GM23338 (cell line): ENCODE measurements at regions not wholly inside any gene's neighbourhood (a gene's known extent, or its start where the extent isn't known, plus 50 kb on each side); places are given as distances from the start of the nearest gene placed in this dataset.
A peak's percentile ranks its signal among the peaks of the same experiment; 100 is the strongest.

Experiments used
- ATAC-seq: fragments of 200-7000 bp; cut with Tn5 transposase; 3 replicates; pipeline ENCODE4 v1.9.1; 2020
- DNase-seq: peaks from one replicate; pipeline ENCODE4 v3.0.0-alpha.2; 2015; ENCODE audit warnings: low spot score
- H2AFZ ChIP-seq: fragments of 200-600 bp; sonication (generic); 2 replicates; pipeline ENCODE4 v1.8.0; 2016; ENCODE audit warnings: antibody characterized with exemption, mild to moderate bottlenecking, moderate library complexity
- H3F3A ChIP-seq: fragments of 200-600 bp; sonication (generic); replicated peaks from 2 replicates; pipeline ENCODE4 v1.8.0; 2017; ENCODE audit warnings: antibody characterized with exemption, mixed run types, low read depth
- H3K27ac ChIP-seq: fragments of 200-600 bp; sonication (generic); 2 replicates; pipeline ENCODE4 v1.6.1; 2016; ENCODE audit warnings: low read depth
- H3K27me3 ChIP-seq: fragments of 200-600 bp; sonication (generic); 2 replicates; pipeline ENCODE4 v1.8.0; 2016; ENCODE audit warnings: mild to moderate bottlenecking, mixed run types, moderate library complexity; ENCODE audit not compliant: insufficient read depth
- H3K36me3 ChIP-seq: fragments of 200-600 bp; sonication (generic); 2 replicates; pipeline ENCODE4 v1.8.0; 2016; ENCODE audit warnings: mild to moderate bottlenecking; ENCODE audit not compliant: insufficient read depth
- H3K4me1 ChIP-seq: fragments of 200-600 bp; sonication (generic); 2 replicates; pipeline ENCODE4 v1.8.0; 2016; ENCODE audit warnings: mild to moderate bottlenecking, moderate library complexity; ENCODE audit not compliant: insufficient read depth
- H3K4me2 ChIP-seq: fragments of 200-600 bp; sonication (generic); 2 replicates; pipeline ENCODE4 v1.7.1; 2017; ENCODE audit warnings: mixed run types
- H3K4me3 ChIP-seq: fragments of 200-600 bp; sonication (generic); 2 replicates; pipeline ENCODE4 v1.6.1; 2016; ENCODE audit warnings: mixed run types
- H3K79me2 ChIP-seq: fragments of 200-600 bp; sonication (generic); replicated peaks from 2 replicates; pipeline ENCODE4 v1.8.0; 2017; ENCODE audit warnings: mild to moderate bottlenecking; ENCODE audit not compliant: insufficient read depth
- H3K9me2 ChIP-seq: fragments of 200-600 bp; sonication (generic); 2 replicates; pipeline ENCODE4 v1.8.0; 2017; ENCODE audit not compliant: insufficient read depth
- H4K20me1 ChIP-seq: fragments of 200-600 bp; sonication (generic); replicated peaks from 2 replicates; pipeline ENCODE4 v1.8.0; 2017; ENCODE audit warnings: mild to moderate bottlenecking; ENCODE audit not compliant: insufficient read depth
- H3K27ac Mint-ChIP-seq: 2 replicates; pipeline ENCODE4 v1.8.0; 2020; ENCODE audit warnings: inconsistent platforms, mild to moderate bottlenecking, moderate library complexity, mixed read lengths
- H3K27me3 Mint-ChIP-seq: 3 replicates; pipeline ENCODE4 v1.8.0; 2022; ENCODE audit warnings: low read depth, mild to moderate bottlenecking, moderate library complexity, mixed read lengths, inconsistent platforms; ENCODE audit not compliant: insufficient read depth, poor library complexity
- H3K36me3 Mint-ChIP-seq: 3 replicates; pipeline ENCODE4 v1.8.0; 2021; ENCODE audit warnings: low read depth, mild to moderate bottlenecking, inconsistent platforms, moderate library complexity, mixed read lengths
- H3K4me1 Mint-ChIP-seq: 3 replicates; pipeline ENCODE4 v1.8.0; 2020; ENCODE audit warnings: mild to moderate bottlenecking, inconsistent platforms, mixed read lengths
- H3K4me3 Mint-ChIP-seq: 3 replicates; pipeline ENCODE4 v1.8.0; 2021; ENCODE audit warnings: moderate library complexity, mild to moderate bottlenecking, inconsistent platforms, mixed read lengths
- H3K9me3 Mint-ChIP-seq: 3 replicates; pipeline ENCODE4 v1.8.0; 2020; ENCODE audit warnings: moderate library complexity, mild to moderate bottlenecking, inconsistent platforms, mixed read lengths
- CREB1 ChIP-seq: fragments of 250-450 bp; sonication (Bioruptor Pico); IDR thresholded peaks from 2 replicates; pipeline ENCODE4 v1.5.0; 2020; ENCODE audit warnings: low read depth, mild to moderate bottlenecking, moderate library complexity
- EZH2phosphoT487 ChIP-seq: fragments of 200-600 bp; sonication (generic); IDR thresholded peaks from one replicate; pipeline ENCODE4 v1.8.1; 2018; ENCODE audit warnings: antibody characterized with exemption; ENCODE audit not compliant: unreplicated experiment
- JUNB ChIP-seq: IDR thresholded peaks from one replicate; pipeline ENCODE4 v1.6.1; 2016; ENCODE audit warnings: antibody characterized with exemption; ENCODE audit not compliant: unreplicated experiment
- NANOG ChIP-seq: IDR thresholded peaks from 2 replicates; pipeline ENCODE4 v1.6.1; 2016; ENCODE audit warnings: antibody characterized with exemption, borderline replicate concordance
- POLR2AphosphoS5 ChIP-seq: IDR thresholded peaks from 2 replicates; pipeline ENCODE4 v1.6.1; 2016; ENCODE audit warnings: antibody characterized with exemption, low read depth
- STAT1 ChIP-seq: IDR thresholded peaks from one replicate; pipeline ENCODE4 v1.6.1; 2016; ENCODE audit warnings: antibody characterized with exemption; ENCODE audit not compliant: unreplicated experiment
- ZNF331 ChIP-seq: fragments of 250-450 bp; sonication (Bioruptor Pico); IDR thresholded peaks from 2 replicates; pipeline ENCODE4 v1.5.0; 2020; ENCODE audit warnings: low read depth, mild to moderate bottlenecking, moderate library complexity
- TF ChIP-seq, protein P1 (sequence below): IDR thresholded peaks from 2 replicates; pipeline ENCODE4 v1.6.1; 2016; ENCODE audit warnings: antibody characterized with exemption
- TF ChIP-seq, protein P2 (sequence below), 2 experiments: fragments of 200-600 bp in 1 of 2; sonication (generic) in 1 of 2; conservative IDR thresholded peaks; 2 replicates each; pipeline versions ENCODE4 v1.5.1 to v1.6.1; 2016 to 2017; ENCODE audit warnings: antibody characterized with exemption in 2 of 2, low read depth in 2 of 2, mild to moderate bottlenecking in 2 of 2, moderate library complexity in 1 of 2
- TF ChIP-seq, protein P3 (sequence below): IDR thresholded peaks from one replicate; pipeline ENCODE4 v1.6.1; 2018; ENCODE audit warnings: antibody characterized with exemption; ENCODE audit not compliant: unreplicated experiment

DNA sequence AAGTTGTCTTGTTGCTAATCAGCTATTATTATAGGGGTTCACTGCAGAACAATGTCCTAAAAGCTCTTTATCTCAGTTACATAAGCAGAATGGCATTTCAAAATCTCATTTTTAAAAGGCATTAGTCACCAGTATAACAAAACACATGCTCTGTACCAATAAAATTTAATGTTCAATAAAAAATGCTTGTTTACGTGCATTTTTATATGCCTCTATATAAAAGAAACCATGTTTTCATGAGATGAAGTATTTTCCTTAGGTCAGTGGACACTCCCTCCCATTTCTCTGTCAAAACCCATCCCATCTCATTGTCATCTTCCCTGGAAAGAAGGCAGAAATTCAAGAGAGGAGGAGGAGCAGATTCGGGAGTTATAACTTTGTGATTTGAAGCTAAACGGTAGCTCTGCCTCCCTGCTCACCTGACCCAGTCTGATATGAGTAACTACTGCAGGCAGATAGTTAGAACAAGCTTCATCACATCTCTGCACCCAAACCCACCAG lies 231.9 kb upstream of the SIX2 start:
- no peaks in the 10 kb centered on the region for H4K20me1 ChIP-seq
- DNase-seq (no peak), ATAC-seq (no peak)
- H3K4me3 ChIP-seq = no peak overlapping the region
- no peak overlapping the region for H3K4me2 ChIP-seq
- no peaks in the 10 kb centered on the region for H3K79me2 ChIP-seq
- TF ChIP-seq STAT1 (no peak), NANOG (no peak), POLR2AphosphoS5 (no peak), CREB1 (CRISPR knock-in tag) (no peak), EZH2phosphoT487 (no peak), ZNF331 (no peak)
- H3F3A ChIP-seq = no peaks in the 10 kb centered on the region
- H2AFZ ChIP-seq = peak overlapping the region; percentile 73; the same call in 1 of the 2 replicates
- peaks cover 1% of the 10 kb centered on the region for H3K27me3 Mint-ChIP-seq
- H3K4me1 Mint-ChIP-seq = peaks cover 14% of the 10 kb centered on the region
- H3K36me3 Mint-ChIP-seq = no peaks in the 10 kb centered on the region
- no peak overlapping the region for H3K4me3 Mint-ChIP-seq
- 0 out of 2 replicates have a peak, but pooled peaks cover 2% of the 10 kb centered on the region for H3K4me1 ChIP-seq
- no peak overlapping the region for H3K27ac ChIP-seq
- no peaks in the 10 kb centered on the region for H3K9me3 Mint-ChIP-seq
- H3K27me3 ChIP-seq = no peaks in the 10 kb centered on the region
- H3K27ac Mint-ChIP-seq = no peak overlapping the region
- H3K36me3 ChIP-seq = no peaks in the 10 kb centered on the region
- H3K9me2 ChIP-seq = 0 out of 2 replicates have a peak, but pooled peaks cover 7% of the 10 kb centered on the region

DNA sequence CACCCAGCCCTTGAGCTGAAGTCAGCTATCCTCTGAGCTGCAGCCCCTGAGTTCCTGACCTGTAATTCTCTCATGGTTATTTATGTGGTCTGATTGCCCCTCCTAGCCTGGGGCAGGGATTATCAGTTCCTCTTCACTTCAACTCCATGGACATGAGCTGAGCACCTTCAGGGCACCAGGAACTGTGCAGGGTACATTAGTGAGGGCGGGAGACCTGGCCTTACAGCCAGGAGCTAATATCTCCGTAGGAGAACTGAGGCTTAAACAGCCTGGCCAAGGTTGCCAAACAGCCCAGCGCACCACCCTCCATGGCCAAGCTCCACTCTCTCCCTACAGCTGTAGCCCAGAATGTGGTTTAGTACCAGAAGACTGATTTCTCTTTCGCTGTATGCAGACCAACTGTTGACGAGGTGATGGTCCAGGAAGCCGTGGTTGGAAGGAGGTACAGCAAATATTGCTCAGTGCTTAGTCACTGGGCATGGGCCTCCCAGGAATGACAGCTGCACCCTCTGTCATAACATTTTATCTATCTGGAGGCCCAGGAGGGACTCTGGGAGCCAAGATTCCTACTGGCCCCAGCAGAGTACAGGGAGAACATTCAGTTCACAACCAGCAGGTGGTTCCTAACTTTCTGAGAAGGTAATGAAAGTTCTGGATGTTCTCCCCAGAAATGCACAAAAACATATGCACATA lies 228.7 kb upstream of the SIX2 start:
- no peak overlapping the region for H3K4me3 Mint-ChIP-seq
- no peaks in the 10 kb centered on the region for H3K9me3 Mint-ChIP-seq
- Histone ChIP-seq H3K79me2 (no peaks in the 10 kb centered on the region), H4K20me1 (no peaks in the 10 kb centered on the region), H3K27me3 (no peaks in the 10 kb centered on the region), H3K4me2 (no peak overlapping the region), H3K4me3 (no peak overlapping the region), H3K36me3 (no peaks in the 10 kb centered on the region), H3K27ac (no peak overlapping the region), H3K9me2 (peaks cover 7% of the 10 kb centered on the region; the same call in 1 of the 2 replicates), H3K4me1 (0 out of 2 replicates have a peak, but pooled peaks cover 2% of the 10 kb centered on the region), H2AFZ (no peak overlapping the region), H3F3A (no peaks in the 10 kb centered on the region)
- peaks cover 13% of the 10 kb centered on the region for H3K4me1 Mint-ChIP-seq
- no peak for ATAC-seq
- no peaks in the 10 kb centered on the region for H3K36me3 Mint-ChIP-seq
- DNase-seq = no peak
- no peak overlapping the region for H3K27ac Mint-ChIP-seq
- peaks cover 1% of the 10 kb centered on the region for H3K27me3 Mint-ChIP-seq
- TF ChIP-seq, protein P1, sequence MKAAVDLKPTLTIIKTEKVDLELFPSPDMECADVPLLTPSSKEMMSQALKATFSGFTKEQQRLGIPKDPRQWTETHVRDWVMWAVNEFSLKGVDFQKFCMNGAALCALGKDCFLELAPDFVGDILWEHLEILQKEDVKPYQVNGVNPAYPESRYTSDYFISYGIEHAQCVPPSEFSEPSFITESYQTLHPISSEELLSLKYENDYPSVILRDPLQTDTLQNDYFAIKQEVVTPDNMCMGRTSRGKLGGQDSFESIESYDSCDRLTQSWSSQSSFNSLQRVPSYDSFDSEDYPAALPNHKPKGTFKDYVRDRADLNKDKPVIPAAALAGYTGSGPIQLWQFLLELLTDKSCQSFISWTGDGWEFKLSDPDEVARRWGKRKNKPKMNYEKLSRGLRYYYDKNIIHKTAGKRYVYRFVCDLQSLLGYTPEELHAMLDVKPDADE = no peak
- no peak for TF ChIP-seq NANOG
- TF ChIP-seq EZH2phosphoT487 = no peak
- no peak for TF ChIP-seq ZNF331
- no peak for TF ChIP-seq STAT1
- TF ChIP-seq, protein P2, sequence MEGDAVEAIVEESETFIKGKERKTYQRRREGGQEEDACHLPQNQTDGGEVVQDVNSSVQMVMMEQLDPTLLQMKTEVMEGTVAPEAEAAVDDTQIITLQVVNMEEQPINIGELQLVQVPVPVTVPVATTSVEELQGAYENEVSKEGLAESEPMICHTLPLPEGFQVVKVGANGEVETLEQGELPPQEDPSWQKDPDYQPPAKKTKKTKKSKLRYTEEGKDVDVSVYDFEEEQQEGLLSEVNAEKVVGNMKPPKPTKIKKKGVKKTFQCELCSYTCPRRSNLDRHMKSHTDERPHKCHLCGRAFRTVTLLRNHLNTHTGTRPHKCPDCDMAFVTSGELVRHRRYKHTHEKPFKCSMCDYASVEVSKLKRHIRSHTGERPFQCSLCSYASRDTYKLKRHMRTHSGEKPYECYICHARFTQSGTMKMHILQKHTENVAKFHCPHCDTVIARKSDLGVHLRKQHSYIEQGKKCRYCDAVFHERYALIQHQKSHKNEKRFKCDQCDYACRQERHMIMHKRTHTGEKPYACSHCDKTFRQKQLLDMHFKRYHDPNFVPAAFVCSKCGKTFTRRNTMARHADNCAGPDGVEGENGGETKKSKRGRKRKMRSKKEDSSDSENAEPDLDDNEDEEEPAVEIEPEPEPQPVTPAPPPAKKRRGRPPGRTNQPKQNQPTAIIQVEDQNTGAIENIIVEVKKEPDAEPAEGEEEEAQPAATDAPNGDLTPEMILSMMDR (conservative IDR thresholded peaks at IDR 0.05; ENCODE audit: low read depth in 2 of 2) = no peak
- TF ChIP-seq, protein P3, sequence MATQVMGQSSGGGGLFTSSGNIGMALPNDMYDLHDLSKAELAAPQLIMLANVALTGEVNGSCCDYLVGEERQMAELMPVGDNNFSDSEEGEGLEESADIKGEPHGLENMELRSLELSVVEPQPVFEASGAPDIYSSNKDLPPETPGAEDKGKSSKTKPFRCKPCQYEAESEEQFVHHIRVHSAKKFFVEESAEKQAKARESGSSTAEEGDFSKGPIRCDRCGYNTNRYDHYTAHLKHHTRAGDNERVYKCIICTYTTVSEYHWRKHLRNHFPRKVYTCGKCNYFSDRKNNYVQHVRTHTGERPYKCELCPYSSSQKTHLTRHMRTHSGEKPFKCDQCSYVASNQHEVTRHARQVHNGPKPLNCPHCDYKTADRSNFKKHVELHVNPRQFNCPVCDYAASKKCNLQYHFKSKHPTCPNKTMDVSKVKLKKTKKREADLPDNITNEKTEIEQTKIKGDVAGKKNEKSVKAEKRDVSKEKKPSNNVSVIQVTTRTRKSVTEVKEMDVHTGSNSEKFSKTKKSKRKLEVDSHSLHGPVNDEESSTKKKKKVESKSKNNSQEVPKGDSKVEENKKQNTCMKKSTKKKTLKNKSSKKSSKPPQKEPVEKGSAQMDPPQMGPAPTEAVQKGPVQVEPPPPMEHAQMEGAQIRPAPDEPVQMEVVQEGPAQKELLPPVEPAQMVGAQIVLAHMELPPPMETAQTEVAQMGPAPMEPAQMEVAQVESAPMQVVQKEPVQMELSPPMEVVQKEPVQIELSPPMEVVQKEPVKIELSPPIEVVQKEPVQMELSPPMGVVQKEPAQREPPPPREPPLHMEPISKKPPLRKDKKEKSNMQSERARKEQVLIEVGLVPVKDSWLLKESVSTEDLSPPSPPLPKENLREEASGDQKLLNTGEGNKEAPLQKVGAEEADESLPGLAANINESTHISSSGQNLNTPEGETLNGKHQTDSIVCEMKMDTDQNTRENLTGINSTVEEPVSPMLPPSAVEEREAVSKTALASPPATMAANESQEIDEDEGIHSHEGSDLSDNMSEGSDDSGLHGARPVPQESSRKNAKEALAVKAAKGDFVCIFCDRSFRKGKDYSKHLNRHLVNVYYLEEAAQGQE = no peak
- TF ChIP-seq POLR2AphosphoS5 = no peak
- no peak for TF ChIP-seq JUNB
- TF ChIP-seq CREB1 (CRISPR knock-in tag) = no peak
